Trophoblast cell (in vitro differentiated cells and primary cell): ENCODE measurements at regions not wholly inside any gene's neighbourhood (a gene's known extent, or its start where the extent isn't known, plus 50 kb on each side); places are given as distances from the start of the nearest gene placed in this dataset.

ENCODE experiments used
- DNase-seq, 2 donors: peaks; one replicate each; pipeline ENCODE4 v3.0.0-alpha.2; 2016
- H2AFZ ChIP-seq: 2 replicates; pipeline ENCODE4 v1.6.1; 2013; ENCODE audit warnings: low read length, moderate library complexity, mild to moderate bottlenecking; ENCODE audit not compliant: insufficient read depth, poor library complexity
- H2AK5ac ChIP-seq: 2 replicates; pipeline ENCODE4 v1.6.1; 2013; ENCODE audit warnings: mild to moderate bottlenecking, low read length
- H2BK120ac ChIP-seq: 2 replicates; pipeline ENCODE4 v1.6.1; 2013; ENCODE audit warnings: low read length, mild to moderate bottlenecking, moderate library complexity; ENCODE audit not compliant: insufficient read depth, poor library complexity
- H2BK12ac ChIP-seq: 2 replicates; pipeline ENCODE4 v1.6.1; 2013; ENCODE audit warnings: mild to moderate bottlenecking, low read length, moderate library complexity
- H2BK5ac ChIP-seq: 2 replicates; pipeline ENCODE4 v1.6.1; 2013; ENCODE audit warnings: low read length, low read depth, moderate library complexity, mild to moderate bottlenecking; ENCODE audit not compliant: poor library complexity
- H3K14ac ChIP-seq: 2 replicates; pipeline ENCODE4 v1.6.1; 2013; ENCODE audit warnings: mild to moderate bottlenecking, low read length
- H3K18ac ChIP-seq: 2 replicates; pipeline ENCODE4 v1.6.1; 2013; ENCODE audit warnings: mild to moderate bottlenecking, low read length
- H3K23ac ChIP-seq: 2 replicates; pipeline ENCODE4 v1.6.1; 2013; ENCODE audit warnings: low read length
- H3K27ac ChIP-seq: 2 replicates; pipeline ENCODE4 v1.5.1; 2013; ENCODE audit warnings: low read depth, mild to moderate bottlenecking, inconsistent platforms, low read length, moderate library complexity
- H3K27me3 ChIP-seq: 2 replicates; pipeline ENCODE4 v1.6.1; 2013; ENCODE audit warnings: inconsistent platforms, mild to moderate bottlenecking, low read length, moderate library complexity; ENCODE audit not compliant: insufficient read depth
- H3K36me3 ChIP-seq, 2 experiments: 1 replicate in 1 of 2; 2 replicates in 1 of 2; pipeline ENCODE4 v1.6.1; 2013; ENCODE audit warnings: low read length in 2 of 2, mild to moderate bottlenecking in 2 of 2, moderate library complexity in 1 of 2; ENCODE audit not compliant: insufficient read depth in 2 of 2, control insufficient read depth in 1 of 2
- H3K4ac ChIP-seq: 2 replicates; pipeline ENCODE4 v1.6.1; 2013; ENCODE audit warnings: low read depth, mild to moderate bottlenecking, low read length, moderate library complexity
- H3K4me1 ChIP-seq, 2 experiments: 1 replicate in 1 of 2; 2 replicates in 1 of 2; pipeline ENCODE4 v1.6.1; 2013; ENCODE audit warnings: low read length in 2 of 2, mild to moderate bottlenecking in 2 of 2, moderate library complexity in 1 of 2; ENCODE audit not compliant: insufficient read depth in 2 of 2, control insufficient read depth in 1 of 2
- H3K4me2 ChIP-seq: 2 replicates; pipeline ENCODE4 v1.6.1; 2013; ENCODE audit warnings: inconsistent platforms, mild to moderate bottlenecking, low read length, moderate library complexity
- H3K4me3 ChIP-seq: 2 replicates; pipeline ENCODE4 v1.5.1; 2013; ENCODE audit warnings: mild to moderate bottlenecking, low read depth, low read length, inconsistent platforms
- H3K79me1 ChIP-seq: one replicate; pipeline ENCODE4 v1.6.1; 2013; ENCODE audit warnings: low read length
- H3K79me2 ChIP-seq: 2 replicates; pipeline ENCODE4 v1.6.1; 2013; ENCODE audit warnings: low read length, mild to moderate bottlenecking; ENCODE audit not compliant: control insufficient read depth, insufficient read depth, poor library complexity
- H3K9ac ChIP-seq: 2 replicates; pipeline ENCODE4 v1.6.1; 2013; ENCODE audit warnings: mild to moderate bottlenecking, low read length
- H3K9me3 ChIP-seq: 2 replicates; pipeline ENCODE4 v1.6.1; 2013; ENCODE audit warnings: low read depth, mild to moderate bottlenecking, control low read depth, inconsistent platforms, low read length; ENCODE audit not compliant: insufficient read depth
- H4K12ac ChIP-seq: 2 replicates; pipeline ENCODE4 v1.6.1; 2013; ENCODE audit warnings: low read depth, mild to moderate bottlenecking, low read length, moderate library complexity
- H4K8ac ChIP-seq: 2 replicates; pipeline ENCODE4 v1.6.1; 2013; ENCODE audit warnings: low read depth, mild to moderate bottlenecking, low read length, moderate library complexity
- H4K91ac ChIP-seq: one replicate; pipeline ENCODE4 v1.6.1; 2013; ENCODE audit warnings: low read depth, mild to moderate bottlenecking, low read length, moderate library complexity
- WGBS: extraction: QIAGEN DNeasy Blood & Tissue Kit; methylation state at CpG from one replicate; pipeline ENCODE4 v1.1.7; 2013; ENCODE audit warnings: missing lambda C conversion rate; ENCODE audit not compliant: insufficient read length, insufficient coverage; ENCODE audit errors: extremely low coverage; 5-methylcytosine and 5-hydroxymethylcytosine counted together

GRCh38 chr20:12399110-12399836, 481.6 kb downstream of the BTBD3 start:
- Histone ChIP-seq H3K9ac (no peak overlapping the region), H3K4me1 (peaks cover 0 to 5% of the 10 kb centered on the region in 2 experiments), H3K4ac (no peak overlapping the region), H2AK5ac (no peak overlapping the region), H3K4me2 (no peak overlapping the region), H3K18ac (no peak overlapping the region), H3K4me3 (no peak overlapping the region), H3K79me1 (no peaks in the 10 kb centered on the region), H3K27me3 (no peaks in the 10 kb centered on the region), H3K14ac (no peak overlapping the region), H2BK120ac (no peak overlapping the region), H3K79me2 (no peaks in the 10 kb centered on the region), H2AFZ (no peak overlapping the region), H2BK5ac (no peak overlapping the region), H3K9me3 (no peaks in the 10 kb centered on the region), H4K8ac (no peak overlapping the region), H4K91ac (no peak overlapping the region), H2BK12ac (no peak overlapping the region), H4K12ac (no peak overlapping the region), H3K23ac (no peak overlapping the region), H3K36me3 (no peaks in the 10 kb centered on the region), H3K27ac (no peak overlapping the region)
- no peak for DNase-seq
- no CpG with 5 or more reads among the region's 4 CpGs for WGBS

- no peak overlapping the region for H3K18ac ChIP-seq
- peaks cover 0 to 2% of the 10 kb centered on the region in 2 experiments for H3K36me3 ChIP-seq
- H4K91ac ChIP-seq, result no peak overlapping the region
- no peak overlapping the region for H3K14ac ChIP-seq
- H3K79me1 ChIP-seq, result peaks cover 2% of the 10 kb centered on the region
- no peak overlapping the region for H2BK12ac ChIP-seq
- no peak overlapping the region for H2BK120ac ChIP-seq
- no peak overlapping the region for H3K4me2 ChIP-seq
- no peak overlapping the region for H2BK5ac ChIP-seq
- H3K79me2 ChIP-seq, result no peaks in the 10 kb centered on the region
- DNase-seq, result peak; percentile 27 to 54
- H4K12ac ChIP-seq, result no peak overlapping the region
- H3K4ac ChIP-seq, result no peak overlapping the region
- H2AFZ ChIP-seq, result no peak overlapping the region
- no peaks in the 10 kb centered on the region for H3K27me3 ChIP-seq
- H3K4me3 ChIP-seq, result no peak overlapping the region
- H3K9ac ChIP-seq, result no peak overlapping the region
- H2AK5ac ChIP-seq, result no peak overlapping the region
- peaks cover 0 to 3% of the 10 kb centered on the region in 2 experiments for H3K4me1 ChIP-seq
- H3K23ac ChIP-seq, result no peak overlapping the region
- H3K9me3 ChIP-seq, result peaks cover 2% of the 10 kb centered on the region
- H3K27ac ChIP-seq, result no peak overlapping the region
- no peak overlapping the region for H4K8ac ChIP-seq
Measured at GRCh38 chr20:12404941-12405340, 487.2 kb downstream of the BTBD3 start.

- Histone ChIP-seq H3K36me3 (peaks cover 0 to 2% of the 10 kb centered on the region in 2 experiments), H3K4me2 (no peak overlapping the region), H3K9me3 (peaks cover 2% of the 10 kb centered on the region)
Measured at GRCh38 chr20:12406978-12407377, 489.3 kb downstream of the BTBD3 start.

GRCh38 chr20:12409501-12409900, 491.8 kb downstream of the BTBD3 start:
- H3K4me3 ChIP-seq, result no peak overlapping the region
- no peak overlapping the region for H4K91ac ChIP-seq
- H3K27me3 ChIP-seq, result no peaks in the 10 kb centered on the region
- no peak overlapping the region for H2AFZ ChIP-seq
- peaks cover 1 to 15% of the 10 kb centered on the region in 2 experiments for H3K4me1 ChIP-seq
- peak in 1 of 2 donors; percentile 63 for DNase-seq
- H2BK12ac ChIP-seq, result no peak overlapping the region
- H3K9me3 ChIP-seq, result peaks cover 2% of the 10 kb centered on the region
- H3K23ac ChIP-seq, result no peak overlapping the region
- no peak overlapping the region for H4K8ac ChIP-seq
- H3K9ac ChIP-seq, result no peak overlapping the region
- no peak overlapping the region for H3K14ac ChIP-seq
- no peak overlapping the region for H3K4me2 ChIP-seq
- H3K79me2 ChIP-seq, result no peaks in the 10 kb centered on the region
- H3K4ac ChIP-seq, result no peak overlapping the region
- no peak overlapping the region for H2BK5ac ChIP-seq
- peaks cover 0 to 2% of the 10 kb centered on the region in 2 experiments for H3K36me3 ChIP-seq
- H3K79me1 ChIP-seq, result peaks cover 8% of the 10 kb centered on the region
- no peak overlapping the region for H3K18ac ChIP-seq
- no peak overlapping the region for H4K12ac ChIP-seq
- WGBS, result no CpG with 5 or more reads among the region's 3 CpGs
- peak overlapping the region; percentile 27 for H3K27ac ChIP-seq
- H2AK5ac ChIP-seq, result no peak overlapping the region
- H2BK120ac ChIP-seq, result no peak overlapping the region

More at GRCh38 chr20:12406978-12407377, 489.3 kb downstream of the BTBD3 start:
- Histone ChIP-seq H3K9ac (no peak overlapping the region), H2BK12ac (no peak overlapping the region), H3K23ac (no peak overlapping the region), H4K12ac (no peak overlapping the region), H3K27me3 (no peaks in the 10 kb centered on the region), H3K4me1 (peaks cover 0 to 10% of the 10 kb centered on the region in 2 experiments), H3K18ac (no peak overlapping the region), H2BK120ac (no peak overlapping the region), H2AK5ac (no peak overlapping the region), H4K91ac (no peak overlapping the region), H3K4me3 (no peak overlapping the region), H3K27ac (no peak overlapping the region), H4K8ac (no peak overlapping the region), H3K14ac (no peak overlapping the region), H3K79me2 (no peaks in the 10 kb centered on the region), H3K4ac (no peak overlapping the region), H3K79me1 (peaks cover 3% of the 10 kb centered on the region), H2AFZ (no peak overlapping the region), H2BK5ac (no peak overlapping the region)
- no peak for DNase-seq
